ENCODE measurements at regions not wholly inside any gene's neighbourhood (a gene's known extent, or its start where the extent isn't known, plus 50 kb on each side); places are given as distances from the start of the nearest gene placed in this dataset.
A peak's percentile ranks its signal among the peaks of the same experiment; 100 is the strongest.

DNA sequence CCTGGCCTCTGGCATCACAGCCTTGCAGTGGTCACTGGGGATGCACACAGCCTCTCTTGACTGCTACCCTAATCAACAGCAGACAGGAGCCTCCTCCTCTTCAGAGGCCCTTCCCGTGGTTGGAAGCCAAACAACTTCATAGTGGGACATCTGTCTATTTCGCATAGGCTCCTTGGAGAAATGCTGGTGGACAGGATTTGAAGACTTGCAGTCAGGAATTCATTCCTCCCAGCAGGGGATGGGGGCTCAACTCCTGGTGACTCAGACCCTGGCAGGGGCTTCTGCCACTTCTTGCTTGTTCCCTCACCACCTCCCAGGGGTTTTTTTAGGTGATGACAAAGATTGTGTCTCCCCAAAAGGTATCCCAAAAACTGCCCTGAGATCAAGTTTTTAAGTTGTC is 191.7 kb upstream of the CAMK1G start:
- no peak for DNase-seq

DNA sequence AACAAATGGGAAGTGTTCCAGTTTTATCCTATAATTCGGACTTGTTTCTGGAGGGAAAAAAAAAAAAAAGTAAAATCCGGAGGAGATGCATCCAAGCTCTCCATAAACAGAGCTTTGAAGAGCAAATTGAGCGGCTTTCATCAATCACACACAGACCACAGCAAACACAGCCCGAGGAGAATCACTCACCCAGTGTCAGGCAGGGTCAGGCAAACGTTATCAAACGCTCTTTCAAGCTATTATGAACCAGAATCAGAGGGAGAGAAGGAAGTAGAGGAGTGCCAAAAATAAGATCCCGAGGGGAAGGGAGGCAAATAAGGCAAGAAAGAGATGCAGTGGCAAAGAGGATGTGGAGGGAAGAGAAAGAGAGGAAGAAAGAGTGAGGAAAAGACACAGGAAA is 188.3 kb upstream of the CAMK1G start:
- DNase-seq: no peak

DNA sequence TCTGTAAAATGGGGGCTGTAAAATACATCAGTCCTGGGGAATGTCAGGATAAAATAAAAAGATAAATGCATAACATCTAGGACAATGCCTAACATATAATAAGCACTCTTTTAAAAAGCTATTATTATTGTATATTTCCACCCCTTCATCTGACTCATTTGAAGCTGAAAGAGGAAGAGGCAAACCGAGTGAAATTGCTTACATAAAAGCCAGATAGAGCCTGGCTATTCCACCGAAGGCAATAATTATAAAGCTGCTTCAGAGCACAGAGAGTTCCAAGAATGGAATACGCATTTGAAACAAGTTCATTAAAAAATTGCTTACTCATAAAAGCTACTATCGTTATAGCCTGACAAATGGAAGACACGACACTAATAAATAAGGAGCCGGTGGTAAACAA is 186.1 kb upstream of the CAMK1G start:
- no peak for DNase-seq

DNA sequence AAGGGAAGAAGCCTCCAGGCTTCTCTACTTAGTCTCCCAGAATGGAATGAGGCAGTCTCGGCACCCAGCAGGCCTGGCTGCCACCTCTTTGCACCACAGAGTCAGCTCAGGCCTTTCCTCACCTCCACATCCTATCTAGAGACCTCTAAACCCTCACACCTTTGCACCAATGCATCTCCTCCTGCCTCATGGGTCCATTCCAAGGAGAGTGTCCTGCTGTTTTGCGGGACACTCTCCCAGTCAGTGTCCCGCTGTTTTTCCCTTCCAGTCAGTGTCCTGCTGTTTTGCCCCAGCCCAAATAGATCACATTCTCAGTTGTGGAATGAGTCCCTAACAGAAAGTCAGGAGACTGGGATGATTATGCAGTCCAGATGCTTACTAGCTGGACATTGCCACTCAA is 185.6 kb upstream of the CAMK1G start:
- DNase-seq: no peak

DNA sequence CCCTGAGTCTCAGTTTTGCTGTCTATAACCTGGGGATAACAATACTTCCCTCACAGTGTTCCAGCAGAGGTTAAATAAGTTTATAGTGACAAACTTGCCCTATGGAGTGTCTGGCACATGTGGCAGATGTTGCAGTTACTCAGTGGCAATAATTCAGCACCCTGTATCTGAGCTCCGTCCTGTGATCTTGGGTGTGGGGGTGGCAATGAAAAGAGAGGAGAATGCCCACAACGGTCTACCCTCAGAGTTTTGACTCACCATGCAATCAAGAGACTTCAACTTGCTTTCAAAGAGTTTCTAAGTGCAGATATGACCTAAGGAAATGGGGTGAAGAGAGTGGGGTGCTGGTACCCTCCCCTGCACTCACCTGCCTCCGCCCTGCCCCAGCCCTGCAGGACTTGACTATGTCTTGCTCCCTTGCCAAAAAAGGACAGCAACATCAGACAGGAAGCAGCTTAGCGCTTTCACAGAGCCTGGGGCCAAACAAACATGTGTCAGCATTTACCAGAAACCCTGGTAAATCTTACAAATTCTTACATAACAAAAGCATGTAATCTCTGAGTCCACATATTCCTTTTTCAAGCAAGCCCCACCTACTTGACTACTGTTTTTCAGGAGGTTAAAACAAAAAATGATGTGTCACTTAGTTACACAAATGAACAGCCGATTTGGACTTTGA is 185.1 kb upstream of the CAMK1G start:
- no peak for DNase-seq

DNA sequence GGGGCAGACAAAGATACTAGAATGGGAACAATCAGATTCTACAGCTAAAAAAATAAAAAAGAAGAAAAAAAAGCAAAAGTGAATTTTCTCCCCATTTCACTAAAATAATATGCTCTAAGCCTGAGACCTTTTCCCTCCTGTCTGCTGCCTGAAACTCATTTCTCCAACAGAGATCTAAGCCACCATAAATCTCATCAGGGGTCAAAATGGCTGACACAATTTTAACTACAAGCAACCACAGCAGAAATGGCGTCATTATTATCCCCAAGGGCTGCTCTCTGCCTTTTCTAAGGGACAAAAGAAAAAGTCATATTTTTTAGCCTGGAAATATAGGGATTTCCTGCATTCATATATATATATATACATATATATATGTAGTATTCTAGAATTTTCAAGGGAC is 183.7 kb upstream of the CAMK1G start:
- DNase-seq: no peak

DNA sequence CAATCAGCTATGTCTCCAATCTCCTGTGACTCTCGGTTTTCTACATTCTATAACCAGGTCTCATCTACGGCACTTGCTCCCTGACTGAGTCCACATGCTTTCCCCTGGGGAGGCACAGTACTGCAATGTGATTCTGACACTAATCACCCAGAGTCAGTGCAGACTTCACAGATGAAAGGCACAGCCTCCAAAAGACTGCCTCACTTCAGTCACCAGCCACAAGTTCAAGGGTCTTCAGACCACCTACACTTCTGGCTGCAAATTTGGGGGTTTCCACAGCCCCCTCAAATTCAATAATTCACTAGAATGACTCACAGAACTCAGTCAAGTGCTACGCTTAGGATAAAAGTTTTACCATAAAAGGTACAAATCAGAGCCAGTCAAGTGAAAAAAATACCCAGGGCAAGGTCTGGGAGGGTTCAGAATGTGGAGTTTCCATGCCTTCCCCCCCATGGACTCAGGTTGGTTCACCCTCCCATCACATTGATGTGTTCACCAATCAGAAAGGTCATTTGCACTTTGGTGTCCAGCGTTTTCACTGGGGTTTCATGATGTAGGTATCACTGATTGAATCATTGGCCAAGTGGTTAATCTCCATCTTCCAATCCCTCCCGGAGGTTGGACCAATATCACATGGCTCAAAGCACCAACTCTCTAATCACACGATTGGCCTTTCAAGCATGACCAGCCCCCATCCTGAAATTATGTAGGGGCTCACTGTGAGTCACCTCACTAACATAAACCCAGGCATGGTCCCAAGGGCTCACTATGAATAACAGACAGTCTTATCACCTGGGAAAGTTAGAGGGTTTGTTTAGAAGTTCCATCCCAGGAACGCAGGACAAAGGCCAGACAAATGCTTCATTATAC is 182.9 kb upstream of the CAMK1G start:
- no peak for DNase-seq

DNA sequence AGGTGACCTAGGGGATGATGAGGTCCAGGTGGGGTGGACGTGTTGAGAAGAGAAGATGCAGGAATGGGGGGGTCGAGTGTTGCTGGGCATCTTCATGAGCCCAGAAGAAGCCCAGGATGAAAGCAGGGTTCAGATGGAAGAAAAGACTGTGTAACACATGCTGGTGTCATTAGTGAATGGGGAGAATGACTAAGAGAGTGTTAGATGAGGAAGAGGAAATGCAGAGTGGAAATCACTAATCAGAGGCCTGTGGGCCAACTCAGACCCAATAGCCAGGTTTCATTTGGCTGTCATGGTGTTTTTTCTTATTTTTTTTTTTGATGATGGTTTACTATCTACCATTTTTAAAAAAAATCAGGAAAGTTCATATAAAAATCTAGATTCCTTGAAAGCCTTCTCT is 180.8 kb upstream of the CAMK1G start:
- DNase-seq: no peak

DNA sequence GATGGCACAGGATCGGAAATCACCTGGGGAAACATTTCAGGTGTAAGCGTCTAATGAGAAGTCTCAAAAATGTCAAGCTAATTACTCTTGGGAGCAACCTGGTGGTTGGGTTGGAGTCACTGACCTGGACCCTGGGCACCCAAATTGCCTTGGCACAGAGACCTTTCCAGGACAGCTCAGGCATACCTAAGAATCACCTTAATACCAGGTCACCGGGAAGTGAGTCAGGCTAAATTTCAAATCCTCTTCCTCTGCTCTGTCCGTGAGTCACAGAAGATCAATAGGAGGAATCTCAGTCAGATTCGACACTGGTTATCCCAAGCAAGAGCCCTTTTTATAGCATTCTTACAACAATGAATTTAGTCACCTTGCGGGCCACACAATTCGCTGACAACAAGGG is 179.6 kb upstream of the CAMK1G start:
- no peak for DNase-seq

DNA sequence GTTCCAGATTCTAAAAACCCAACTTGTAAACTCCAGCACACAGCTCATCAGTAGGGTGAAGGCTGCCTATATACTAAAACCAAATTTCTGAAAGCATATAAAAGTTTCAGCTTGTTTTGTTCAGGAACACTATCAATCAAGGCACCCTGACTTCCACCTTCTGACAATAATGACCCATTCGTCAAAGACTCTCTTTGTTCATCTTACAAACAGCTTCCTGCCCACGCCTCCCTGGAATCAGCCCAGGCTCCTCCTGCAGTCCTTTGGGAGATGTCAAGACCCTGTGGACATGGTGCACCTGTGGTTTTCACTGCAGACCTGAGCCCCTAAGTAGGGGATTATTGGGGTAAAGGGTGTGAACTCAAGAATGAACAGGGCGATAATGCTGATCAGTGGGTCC is 178.9 kb upstream of the CAMK1G start:
- no peak for DNase-seq

DNA sequence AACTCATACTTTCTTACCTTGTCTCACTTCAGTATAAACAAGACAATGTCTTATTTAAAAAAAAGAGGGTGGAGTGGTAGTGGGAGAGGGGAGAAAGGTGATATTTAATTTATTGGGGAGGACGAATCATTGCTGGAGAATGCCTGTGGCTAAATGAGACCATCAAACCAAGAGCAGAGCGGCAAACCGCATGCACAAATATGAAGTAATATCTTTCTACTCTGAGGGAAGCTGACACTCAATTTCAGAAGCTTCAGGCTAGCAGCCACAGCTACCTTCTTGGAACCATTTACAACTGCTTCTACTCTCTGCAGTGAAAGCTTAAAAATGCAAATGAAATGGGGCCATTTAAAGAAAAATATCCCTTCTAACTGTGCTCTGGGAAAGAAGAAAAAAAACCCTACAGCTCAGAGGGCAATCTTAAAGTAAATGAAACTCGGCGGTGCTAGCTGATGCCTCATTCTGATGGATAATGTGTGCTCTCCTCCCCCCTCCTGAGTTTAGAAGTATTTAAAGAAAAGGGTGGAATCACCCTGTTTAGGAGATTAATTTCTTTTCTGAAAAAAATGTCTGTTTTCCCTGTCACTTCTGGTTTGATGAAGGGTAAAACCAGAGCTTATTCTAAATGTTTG is 178.2 kb upstream of the CAMK1G start:
- no peak for DNase-seq

DNA sequence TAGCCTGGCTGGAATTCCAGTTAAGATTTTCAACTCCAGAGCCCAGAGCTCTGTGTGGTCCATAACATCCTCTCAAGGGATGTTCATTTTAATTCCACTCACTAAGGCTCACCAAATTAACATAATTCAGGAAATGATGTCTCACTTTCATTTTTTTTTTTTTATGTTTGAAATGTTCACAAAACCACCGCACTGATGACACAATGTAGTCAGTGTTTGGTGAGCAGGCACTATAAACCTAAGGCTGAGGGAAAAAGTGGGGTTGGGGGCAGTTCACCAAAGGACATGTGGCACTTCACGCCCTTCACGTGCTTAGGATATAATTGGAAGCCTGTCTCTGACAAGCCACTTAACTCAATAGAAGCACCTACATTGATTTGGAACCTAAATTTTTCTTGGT is 177.3 kb upstream of the CAMK1G start:
- no peak for DNase-seq

DNA sequence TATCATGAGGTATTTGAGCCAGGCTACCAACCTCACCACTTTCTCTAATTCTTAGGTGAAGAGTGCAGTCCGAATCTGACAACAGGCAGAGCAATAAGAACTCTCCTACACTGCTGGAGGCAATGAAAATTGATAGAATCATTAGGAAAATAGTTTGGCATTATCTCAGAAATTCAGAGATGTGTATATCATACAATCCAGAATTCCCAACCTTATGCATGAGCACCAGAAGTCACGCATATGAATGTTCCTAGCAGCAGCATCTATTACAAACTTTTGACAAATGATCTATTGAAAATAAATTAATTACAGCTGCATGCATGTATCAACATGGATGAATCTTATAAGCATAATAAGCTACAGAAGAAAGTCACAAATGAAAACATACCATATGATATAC is 176.9 kb upstream of the CAMK1G start:
- DNase-seq: no peak

DNA sequence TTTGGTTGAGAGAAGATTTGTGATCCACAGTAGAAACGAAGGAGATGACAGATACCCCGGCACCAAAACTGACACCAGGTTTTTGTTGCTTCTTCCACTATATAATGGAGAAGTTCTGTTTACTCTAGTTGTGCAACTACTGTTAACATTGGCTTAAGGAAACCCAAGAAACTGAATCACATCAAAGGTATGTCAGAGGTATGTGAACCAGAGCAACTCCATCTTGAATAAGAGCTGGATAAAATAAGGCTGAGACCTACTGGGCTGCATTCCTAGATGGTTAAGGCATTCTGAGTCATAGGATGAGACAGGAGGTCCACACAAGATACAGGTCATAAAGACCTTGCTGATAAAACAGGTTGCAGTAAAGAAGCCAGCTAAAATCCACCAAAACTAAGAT is 173.7 kb upstream of the CAMK1G start:
- DNase-seq: no peak

DNA sequence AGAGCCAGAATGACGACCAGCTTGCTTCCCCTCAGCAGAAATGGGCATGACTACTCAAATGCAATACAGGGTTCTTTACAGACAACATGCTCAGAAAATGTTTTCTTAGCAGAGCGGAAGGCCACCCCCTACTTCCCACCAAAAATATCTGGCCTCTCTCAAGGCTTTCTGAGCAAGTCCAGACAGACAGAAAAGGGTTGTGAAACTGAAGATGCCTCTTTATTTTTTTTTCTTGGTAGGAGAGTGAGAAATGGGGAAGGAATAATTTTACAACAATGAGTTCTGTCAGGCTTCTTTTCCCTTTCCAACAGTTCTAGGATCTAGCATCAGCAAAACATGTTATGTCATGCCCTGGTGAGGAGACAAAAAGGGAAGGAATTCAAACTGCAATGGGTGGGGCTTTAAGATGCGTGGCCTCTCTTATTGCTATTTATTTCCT is 172.0 kb upstream of the CAMK1G start:
- no peak for DNase-seq

DNA sequence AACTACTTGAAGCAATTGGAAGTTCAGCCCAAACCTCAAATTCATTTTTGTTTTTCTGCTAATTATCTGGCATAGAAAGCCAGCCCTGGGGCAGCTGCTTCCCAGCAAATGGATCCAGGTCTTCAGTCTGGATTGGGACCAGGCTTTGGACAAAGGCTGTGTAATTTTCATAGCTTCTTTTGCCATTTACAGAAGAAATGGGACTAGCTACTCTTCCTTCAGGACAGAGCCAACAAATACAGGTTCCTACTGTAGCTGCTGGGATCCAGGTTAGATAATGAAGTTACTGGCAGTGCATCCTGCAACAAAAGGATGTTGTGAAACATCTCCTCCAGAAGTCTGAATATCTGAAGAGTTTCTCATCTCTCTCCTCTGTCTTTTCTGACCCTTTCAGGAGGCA is 171.5 kb upstream of the CAMK1G start:
- no peak for DNase-seq

DNA sequence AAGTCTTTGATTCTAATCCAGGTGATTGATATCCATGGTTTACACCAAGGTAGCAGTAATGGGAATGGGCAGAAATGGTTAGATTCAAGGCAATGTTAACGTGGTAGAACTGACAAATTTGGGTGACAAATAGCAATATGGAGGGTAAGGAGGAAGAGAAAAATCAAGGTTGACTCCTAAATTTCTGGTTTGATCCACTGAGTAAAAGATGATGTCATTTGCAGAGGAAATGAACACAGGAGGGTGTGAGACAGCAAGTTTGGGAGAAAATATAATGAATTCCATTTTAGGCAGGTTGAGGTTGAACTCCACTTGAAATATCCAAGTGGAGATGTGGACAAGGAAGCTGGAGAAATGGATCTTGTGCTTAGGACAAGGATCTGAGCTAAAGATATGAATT is 170.9 kb upstream of the CAMK1G start:
- DNase-seq: no peak

DNA sequence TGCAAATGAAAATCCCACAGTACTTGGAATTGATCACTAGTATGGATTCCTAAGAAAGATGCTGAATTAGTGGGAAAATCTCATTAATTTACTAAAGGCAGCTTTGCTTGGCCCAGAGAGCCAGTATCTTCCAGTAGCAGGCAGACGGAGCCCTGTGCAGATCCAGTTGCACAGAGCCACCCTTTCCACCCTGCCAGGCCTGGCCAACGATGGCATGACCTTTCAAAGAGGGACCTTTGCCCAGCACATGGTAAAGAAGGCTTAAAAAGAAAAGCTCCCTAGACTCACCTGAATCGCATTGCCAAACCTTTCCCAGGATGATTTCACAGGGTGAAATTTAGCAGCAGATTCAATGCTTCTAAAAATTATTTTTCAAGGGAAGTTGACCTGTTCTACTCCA is 170.5 kb upstream of the CAMK1G start:
- DNase-seq: no peak

DNA sequence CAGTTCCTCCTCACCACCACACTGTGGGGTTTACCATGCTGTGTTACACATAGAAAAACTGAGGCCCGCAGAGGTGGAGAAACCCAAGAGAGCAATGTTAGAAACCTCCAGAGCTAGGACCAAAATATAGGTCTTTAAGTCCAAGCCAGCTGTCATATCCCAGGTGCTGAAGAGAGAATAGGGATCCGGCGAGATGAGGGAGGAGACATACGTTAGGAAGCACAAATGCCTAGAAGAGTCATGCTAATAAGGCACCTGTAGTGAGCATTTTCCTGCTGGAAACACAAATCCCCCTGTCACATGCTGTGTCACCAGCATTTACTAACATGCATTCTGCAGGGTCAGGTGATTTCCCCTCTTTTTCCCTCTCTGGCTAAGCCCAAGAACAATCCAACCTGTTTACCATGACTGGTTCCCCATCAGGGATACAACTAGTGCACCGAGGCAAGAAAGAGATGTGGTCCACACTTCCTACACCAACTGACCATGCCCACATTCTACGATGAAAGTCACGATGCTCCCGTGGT is 168.6 kb upstream of the CAMK1G start:
- DNase-seq: no peak

DNA sequence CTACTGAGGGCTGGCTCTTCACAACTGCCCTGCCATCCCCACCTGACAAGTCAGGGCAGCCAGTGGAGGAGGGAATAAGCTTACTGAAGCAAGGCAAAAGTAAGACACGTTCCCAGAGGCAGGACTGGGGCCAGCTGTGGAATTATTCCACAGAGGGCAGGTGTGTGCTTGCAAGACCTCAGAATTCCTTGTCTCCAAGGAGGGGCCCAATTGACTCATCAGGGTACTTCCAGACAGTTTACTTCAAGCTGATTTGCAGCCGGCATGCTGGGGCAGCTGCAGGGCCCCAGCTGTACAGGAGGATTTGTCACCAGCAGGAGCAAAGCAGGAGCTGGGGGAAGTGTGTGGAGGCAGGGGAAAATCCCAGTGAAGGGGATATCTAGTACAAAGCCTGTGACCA is 167.5 kb upstream of the CAMK1G start:
- DNase-seq: no peak

DNA sequence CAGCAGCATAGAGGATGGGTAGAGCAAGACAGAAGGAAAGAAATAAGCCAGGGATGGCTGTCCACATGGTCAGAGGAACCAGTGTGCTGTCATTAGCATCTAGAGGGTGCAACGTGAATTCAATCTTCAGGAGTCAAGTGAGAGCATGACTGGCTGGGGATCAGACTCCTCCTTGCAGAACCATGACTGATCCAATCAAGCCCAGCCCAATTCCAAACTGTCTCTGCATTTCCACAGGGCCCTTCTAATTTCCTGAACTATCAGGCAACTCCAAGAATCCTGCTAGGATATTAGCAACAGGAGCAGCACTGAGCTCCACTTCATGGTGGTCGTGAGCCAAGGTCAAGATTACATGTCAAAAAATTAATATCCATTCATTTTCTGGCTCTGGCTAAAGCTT is 166.8 kb upstream of the CAMK1G start:
- DNase-seq: no peak

DNA sequence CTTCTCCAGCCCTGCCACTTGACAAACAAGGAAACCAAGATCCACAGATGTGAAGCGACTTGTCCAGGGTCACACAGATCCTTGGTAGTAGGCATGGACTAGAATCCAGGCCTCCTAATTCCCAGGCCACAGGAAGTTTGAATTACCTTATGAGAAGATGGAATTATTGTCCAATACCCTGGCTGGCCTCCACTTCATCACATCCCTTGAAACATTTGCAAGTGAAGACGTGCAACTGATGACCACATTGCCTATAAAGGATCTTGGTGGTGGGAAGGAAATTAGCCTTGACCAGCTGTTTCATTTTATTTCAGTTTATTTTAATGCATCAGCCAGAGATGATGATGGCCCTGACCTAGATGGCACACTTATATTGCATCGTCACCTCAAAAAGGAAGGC is 165.8 kb upstream of the CAMK1G start:
- DNase-seq: no peak

DNA sequence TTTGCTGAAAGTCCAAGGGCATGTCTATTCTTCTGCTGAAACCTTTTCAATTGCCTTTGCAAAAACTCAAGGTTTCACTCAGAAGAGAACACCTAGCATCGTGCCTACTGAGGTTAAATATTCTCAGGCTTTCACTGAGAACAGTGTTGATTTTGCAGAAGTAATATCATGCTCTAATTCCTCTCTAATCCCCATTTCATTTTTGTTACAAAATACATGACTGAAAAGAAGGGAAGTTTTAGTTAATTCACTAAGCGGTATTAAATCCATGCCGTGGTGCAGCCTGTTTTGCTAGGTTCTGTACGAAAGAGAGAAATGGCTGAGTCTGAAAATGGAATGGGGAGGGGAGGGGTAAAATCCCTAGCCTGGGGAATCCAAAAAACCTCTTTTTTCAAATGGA is 163.2 kb upstream of the CAMK1G start:
- no peak for DNase-seq

DNA sequence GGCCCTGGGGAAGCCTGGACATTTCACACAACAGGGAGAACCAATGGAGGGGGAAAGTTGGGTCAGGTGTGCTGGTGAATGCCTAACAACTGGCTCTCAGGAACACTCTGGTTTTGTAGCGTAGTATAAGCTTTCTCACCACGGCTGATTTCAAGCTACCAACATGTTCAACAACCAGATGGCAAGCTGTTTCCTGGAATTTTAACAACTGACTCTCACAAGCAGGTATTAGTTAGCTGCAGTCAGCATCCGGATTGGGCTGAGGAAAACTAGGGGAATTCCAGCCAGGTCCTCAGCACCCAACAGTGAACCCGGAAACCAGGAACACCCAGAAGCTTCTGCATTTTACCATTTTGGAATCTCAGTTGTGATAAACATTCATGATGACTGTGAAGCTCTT is 162.3 kb upstream of the CAMK1G start:
- DNase-seq: peak in 1 of 2 experiments; percentile 24
